Mesenchymal stem cell (in vitro differentiated cells and primary cell): ENCODE measurements at regions not wholly inside any gene's neighbourhood (a gene's known extent, or its start where the extent isn't known, plus 50 kb on each side); places are given as distances from the start of the nearest gene placed in this dataset.
A peak's percentile ranks its signal among the peaks of the same experiment; 100 is the strongest.

Source experiments
- DNase-seq: peaks from one replicate; pipeline ENCODE4 v3.0.0-alpha.2; 2013
- H2AFZ ChIP-seq: one replicate; pipeline ENCODE4 v1.6.1; 2013; ENCODE audit warnings: low read depth, mild to moderate bottlenecking, control low read depth, inconsistent platforms, low read length, moderate library complexity
- H2AK5ac ChIP-seq: 2 replicates; pipeline ENCODE4 v1.6.1; 2013; ENCODE audit warnings: low read length, moderate library complexity, mild to moderate bottlenecking, inconsistent platforms; ENCODE audit not compliant: severe bottlenecking
- H2BK120ac ChIP-seq: one replicate; pipeline ENCODE4 v1.6.1; 2013; ENCODE audit warnings: low read depth, mild to moderate bottlenecking, inconsistent platforms, low read length, moderate library complexity
- H2BK12ac ChIP-seq, 2 experiments: one replicate each; pipeline ENCODE4 v1.6.1; 2013; ENCODE audit warnings: inconsistent platforms in 2 of 2, low read length in 2 of 2, mild to moderate bottlenecking in 2 of 2, moderate library complexity in 2 of 2, control low read depth in 1 of 2
- H2BK15ac ChIP-seq: one replicate; pipeline ENCODE4 v1.6.1; 2013; ENCODE audit warnings: mild to moderate bottlenecking, low read depth, inconsistent platforms; ENCODE audit not compliant: poor library complexity, severe bottlenecking
- H2BK5ac ChIP-seq: 2 replicates; pipeline ENCODE4 v1.6.1; 2013; ENCODE audit warnings: low read depth, mild to moderate bottlenecking, low read length, control low read depth, inconsistent platforms; ENCODE audit not compliant: poor library complexity, severe bottlenecking
- H3K14ac ChIP-seq, 2 experiments: one replicate each; pipeline ENCODE4 v1.6.1; 2013; ENCODE audit warnings: inconsistent platforms in 2 of 2, low read length in 2 of 2, control low read depth in 1 of 2, mild to moderate bottlenecking in 1 of 2, moderate library complexity in 1 of 2
- H3K18ac ChIP-seq, 2 experiments: one replicate each; pipeline ENCODE4 v1.6.1; 2013; ENCODE audit warnings: inconsistent platforms in 2 of 2, low read length in 2 of 2, control low read depth in 1 of 2, low read depth in 1 of 2, mild to moderate bottlenecking in 1 of 2
- H3K23ac ChIP-seq, 2 experiments: one replicate each; pipeline ENCODE4 v1.6.1; 2013; ENCODE audit warnings: inconsistent platforms in 2 of 2, low read length in 2 of 2, mild to moderate bottlenecking in 2 of 2, moderate library complexity in 2 of 2, control low read depth in 1 of 2
- H3K27ac ChIP-seq: 2 replicates; pipeline ENCODE4 v1.5.1; 2013; ENCODE audit warnings: mild to moderate bottlenecking, moderate library complexity, low read length, control low read depth, inconsistent platforms; ENCODE audit not compliant: poor library complexity, severe bottlenecking
- H3K27me3 ChIP-seq, 2 experiments: 2 replicates each; pipeline versions ENCODE4 v1.6.1 to v1.7.0; 2013; ENCODE audit warnings: low read length in 2 of 2, mild to moderate bottlenecking in 2 of 2, moderate library complexity in 2 of 2, control low read depth in 1 of 2, inconsistent platforms in 1 of 2; ENCODE audit not compliant: control insufficient read depth in 1 of 2, insufficient read depth in 1 of 2
- H3K36me3 ChIP-seq, 2 experiments: 2 replicates each; pipeline versions ENCODE4 v1.6.1 to v1.7.0; 2013; ENCODE audit warnings: low read length in 2 of 2, control low read depth in 1 of 2, inconsistent platforms in 1 of 2, low read depth in 1 of 2, mild to moderate bottlenecking in 1 of 2; ENCODE audit not compliant: insufficient read depth in 2 of 2, control insufficient read depth in 1 of 2
- H3K4ac ChIP-seq, 2 experiments: one replicate each; pipeline ENCODE4 v1.6.1; 2013; ENCODE audit warnings: inconsistent platforms in 2 of 2, low read length in 2 of 2, mild to moderate bottlenecking in 2 of 2, moderate library complexity in 2 of 2, control low read depth in 1 of 2, low read depth in 1 of 2
- H3K4me1 ChIP-seq: 2 replicates; pipeline ENCODE4 v1.6.1; 2013; ENCODE audit warnings: low read depth, low read length, control low read depth; ENCODE audit not compliant: control insufficient read depth, insufficient read depth
- H3K4me2 ChIP-seq: 2 replicates; pipeline ENCODE4 v1.6.1; 2013; ENCODE audit warnings: low read length, mild to moderate bottlenecking, inconsistent platforms; ENCODE audit not compliant: poor library complexity, severe bottlenecking
- H3K4me3 ChIP-seq, 2 experiments: 2 replicates each; pipeline versions ENCODE4 v1.5.1 to v1.7.0; 2013; ENCODE audit warnings: low read length in 2 of 2, mild to moderate bottlenecking in 2 of 2, control low read depth in 1 of 2, low read depth in 1 of 2; ENCODE audit not compliant: insufficient read depth in 1 of 2
- H3K79me1 ChIP-seq: replicated peaks from 2 replicates; pipeline ENCODE4 v1.6.1; 2013; ENCODE audit warnings: mild to moderate bottlenecking, control low read depth, low read length, inconsistent platforms; ENCODE audit not compliant: poor library complexity, severe bottlenecking
- H3K9ac ChIP-seq: 2 replicates; pipeline ENCODE4 v1.7.0; 2013; ENCODE audit warnings: mild to moderate bottlenecking, low read length, moderate library complexity
- H3K9me3 ChIP-seq: 2 replicates; pipeline ENCODE4 v1.7.0; 2013; ENCODE audit warnings: mild to moderate bottlenecking, low read length; ENCODE audit not compliant: control insufficient read depth
- H4K8ac ChIP-seq: one replicate; pipeline ENCODE4 v1.6.1; 2013; ENCODE audit warnings: inconsistent platforms, mild to moderate bottlenecking, low read length, moderate library complexity
- H4K91ac ChIP-seq: one replicate; pipeline ENCODE4 v1.6.1; 2013; ENCODE audit warnings: mild to moderate bottlenecking, low read length, inconsistent platforms
- WGBS: methylation state at CpG from one replicate; pipeline ENCODE4 v1.1.7; 2013; ENCODE audit warnings: mixed read lengths; 5-methylcytosine and 5-hydroxymethylcytosine counted together

GRCh38 chr7:42621543-42622219 is 290.2 kb downstream of the C7orf25 start:
- Histone ChIP-seq H2BK5ac (no peak overlapping the region), H3K4ac (no peak overlapping the region), H3K9me3 (no peaks in the 10 kb centered on the region), H4K91ac (no peak overlapping the region), H3K23ac (no peak overlapping the region), H3K27me3 (peaks cover 0 to 8% of the 10 kb centered on the region in 2 experiments), H3K79me1 (no peaks in the 10 kb centered on the region), H3K27ac (no peak overlapping the region), H2AFZ (no peak overlapping the region), H2BK15ac (no peak overlapping the region), H3K4me1 (no peaks in the 10 kb centered on the region), H3K14ac (no peak overlapping the region), H3K18ac (no peak overlapping the region), H2AK5ac (no peak overlapping the region), H3K36me3 (no peaks in the 10 kb centered on the region), H2BK120ac (no peak overlapping the region), H3K4me3 (no peak overlapping the region), H3K9ac (no peak overlapping the region), H2BK12ac (no peak overlapping the region), H3K4me2 (no peak overlapping the region), H4K8ac (no peak overlapping the region)
- 96% methylated on average over 2 of the region's 3 CpGs for WGBS
- DNase-seq = no peak

- H3K27ac ChIP-seq = no peak overlapping the region
- H2AFZ ChIP-seq = no peak overlapping the region
- H2AK5ac ChIP-seq = no peak overlapping the region
- no peaks in the 10 kb centered on the region for H3K9me3 ChIP-seq
- H3K4me1 ChIP-seq = no peaks in the 10 kb centered on the region
- H4K91ac ChIP-seq = no peak overlapping the region
- 96% methylated on average over 6 of the region's 7 CpGs for WGBS
- no peak overlapping the region for H3K18ac ChIP-seq
- peaks cover 0 to 9% of the 10 kb centered on the region in 2 experiments for H3K27me3 ChIP-seq
- no peak overlapping the region for H2BK5ac ChIP-seq
- no peak overlapping the region for H3K9ac ChIP-seq
- H3K4ac ChIP-seq = no peak overlapping the region
- H3K79me1 ChIP-seq = no peaks in the 10 kb centered on the region
- H3K14ac ChIP-seq = no peak overlapping the region
- H4K8ac ChIP-seq = peak overlapping the region; percentile 2
- no peaks in the 10 kb centered on the region for H3K36me3 ChIP-seq
- H2BK15ac ChIP-seq = no peak overlapping the region
- H2BK12ac ChIP-seq = peak overlapping the region in 1 of 2 experiments; percentile 7
- H3K23ac ChIP-seq = no peak overlapping the region
- no peak overlapping the region for H2BK120ac ChIP-seq
- H3K4me3 ChIP-seq = no peak overlapping the region
- no peak for DNase-seq
- no peak overlapping the region for H3K4me2 ChIP-seq
Measured at GRCh38 chr7:42618651-42619360, 293.1 kb downstream of the C7orf25 start.

GRCh38 chr7:42617806-42618457 is 293.9 kb downstream of the C7orf25 start:
- Histone ChIP-seq H3K27me3 (peaks cover 0 to 11% of the 10 kb centered on the region in 2 experiments), H2AK5ac (no peak overlapping the region), H3K4me1 (no peaks in the 10 kb centered on the region), H3K4me3 (no peak overlapping the region), H3K9ac (no peak overlapping the region), H2AFZ (no peak overlapping the region), H3K4me2 (no peak overlapping the region), H3K27ac (no peak overlapping the region), H3K79me1 (no peaks in the 10 kb centered on the region), H2BK5ac (no peak overlapping the region), H3K23ac (no peak overlapping the region), H3K9me3 (no peaks in the 10 kb centered on the region), H2BK15ac (peak overlapping the region; percentile 36), H3K14ac (peak overlapping the region in 1 of 2 experiments; percentile 48), H2BK12ac (no peak overlapping the region), H3K4ac (no peak overlapping the region), H2BK120ac (no peak overlapping the region), H3K36me3 (no peaks in the 10 kb centered on the region), H4K91ac (peak overlapping the region; percentile 58), H3K18ac (no peak overlapping the region), H4K8ac (peak overlapping the region; percentile 29)
- no peak for DNase-seq
- WGBS = 70% methylated on average over 8 of the region's 8 CpGs
